Osteoblast (primary cell): ENCODE measurements at regions not wholly inside any gene's neighbourhood (a gene's known extent, or its start where the extent isn't known, plus 50 kb on each side); places are given as distances from the start of the nearest gene placed in this dataset.

Source experiments
- DNase-seq: peaks from one replicate; pipeline ENCODE4 v3.0.0; 2011; ENCODE audit warnings: low spot score, mixed read lengths; ENCODE audit not compliant: insufficient read length; ENCODE audit errors: missing footprints
- H2AFZ ChIP-seq: 2 replicates; pipeline ENCODE4 v1.6.0; 2011; ENCODE audit warnings: mild to moderate bottlenecking, low read length
- H3K27ac ChIP-seq: 2 replicates; pipeline ENCODE4 v1.5.1; 2011; ENCODE audit warnings: mild to moderate bottlenecking, low read depth, low read length, moderate library complexity
- H3K27me3 ChIP-seq: 2 replicates; pipeline ENCODE4 v1.6.0; 2012; ENCODE audit warnings: mild to moderate bottlenecking, control low read depth, inconsistent platforms, low read length, moderate library complexity; ENCODE audit not compliant: insufficient read depth
- H3K36me3 ChIP-seq: 2 replicates; pipeline ENCODE4 v1.5.1; 2011; ENCODE audit warnings: mild to moderate bottlenecking, low read length, control low read depth, moderate library complexity; ENCODE audit not compliant: insufficient read depth
- H3K4me1 ChIP-seq: 2 replicates; pipeline ENCODE4 v1.5.1; 2011; ENCODE audit warnings: mild to moderate bottlenecking, low read length, control low read depth, moderate library complexity; ENCODE audit not compliant: insufficient read depth
- H3K4me2 ChIP-seq: 2 replicates; pipeline ENCODE4 v1.6.0; 2011; ENCODE audit warnings: mild to moderate bottlenecking, low read length; ENCODE audit not compliant: insufficient read depth
- H3K4me3 ChIP-seq: fragments of 200-600 bp; sonication (generic); 3 replicates; pipeline ENCODE4 v1.5.1; 2012; ENCODE audit warnings: mild to moderate bottlenecking, low read length, inconsistent platforms; ENCODE audit not compliant: insufficient read depth
- H3K79me2 ChIP-seq: 2 replicates; pipeline ENCODE4 v1.6.0; 2012; ENCODE audit warnings: mild to moderate bottlenecking, low read length, control low read depth, inconsistent platforms; ENCODE audit not compliant: insufficient read depth
- H3K9me3 ChIP-seq: 2 replicates; pipeline ENCODE4 v1.5.1; 2011; ENCODE audit warnings: low read depth, low read length, control low read depth
- H4K20me1 ChIP-seq: 2 replicates; pipeline ENCODE4 v1.6.0; 2012; ENCODE audit warnings: mild to moderate bottlenecking, low read length, control low read depth; ENCODE audit not compliant: insufficient read depth
- CTCF ChIP-seq: IDR thresholded peaks from 2 replicates; pipeline ENCODE4 v1.5.1; 2011; ENCODE audit warnings: mild to moderate bottlenecking, low read depth, low read length, moderate library complexity; ENCODE audit errors: extremely low read depth

GRCh38 chr12:103205906-103206305 lies 248.4 kb downstream of the ASCL1 start:
- no peaks in the 10 kb centered on the region for H3K36me3 ChIP-seq
- no peak for DNase-seq
- H2AFZ ChIP-seq: no peak overlapping the region
- H3K79me2 ChIP-seq: no peaks in the 10 kb centered on the region
- no peak overlapping the region for H3K4me2 ChIP-seq
- H3K4me3 ChIP-seq: no peak overlapping the region
- no peaks in the 10 kb centered on the region for H3K27me3 ChIP-seq
- H3K27ac ChIP-seq: no peak overlapping the region
- H3K4me1 ChIP-seq: no peaks in the 10 kb centered on the region
- H4K20me1 ChIP-seq: no peaks in the 10 kb centered on the region
- H3K9me3 ChIP-seq: peaks cover 3% of the 10 kb centered on the region
- no peak for TF ChIP-seq CTCF

- no peak overlapping the region for H3K27ac ChIP-seq
Observed at GRCh38 chr12:103207936-103208335, 250.5 kb downstream of the ASCL1 start.

GRCh38 chr12:103241184-103241583 lies 254.6 kb downstream of the C12orf42 start:
- Histone ChIP-seq H3K27ac (no peak overlapping the region), H3K27me3 (no peaks in the 10 kb centered on the region), H3K4me1 (no peaks in the 10 kb centered on the region), H3K79me2 (no peaks in the 10 kb centered on the region), H2AFZ (no peak overlapping the region), H3K4me3 (no peak overlapping the region), H4K20me1 (no peaks in the 10 kb centered on the region), H3K36me3 (no peaks in the 10 kb centered on the region), H3K4me2 (no peak overlapping the region), H3K9me3 (no peaks in the 10 kb centered on the region)
- TF ChIP-seq CTCF: no peak
- DNase-seq: peak; percentile 36

More at GRCh38 chr12:103207936-103208335, 250.5 kb downstream of the ASCL1 start:
- H3K4me2 ChIP-seq: no peak overlapping the region
- H3K79me2 ChIP-seq: no peaks in the 10 kb centered on the region
- no peak overlapping the region for H3K4me3 ChIP-seq
- TF ChIP-seq CTCF: no peak
- peaks cover 3% of the 10 kb centered on the region for H3K9me3 ChIP-seq
- no peak overlapping the region for H2AFZ ChIP-seq
- no peaks in the 10 kb centered on the region for H3K27me3 ChIP-seq
- H3K36me3 ChIP-seq: no peaks in the 10 kb centered on the region
- no peak for DNase-seq
- H4K20me1 ChIP-seq: no peaks in the 10 kb centered on the region
- H3K4me1 ChIP-seq: no peaks in the 10 kb centered on the region

GRCh38 chr12:103244596-103244995 lies 251.2 kb downstream of the C12orf42 start:
- H3K4me2 ChIP-seq: no peak overlapping the region
- no peaks in the 10 kb centered on the region for H3K36me3 ChIP-seq

More at GRCh38 chr12:103244596-103244995, 251.2 kb downstream of the C12orf42 start:
- Histone ChIP-seq H4K20me1 (no peaks in the 10 kb centered on the region), H3K27ac (no peak overlapping the region), H3K27me3 (no peaks in the 10 kb centered on the region), H3K79me2 (no peaks in the 10 kb centered on the region), H3K4me3 (no peak overlapping the region), H3K4me1 (no peaks in the 10 kb centered on the region), H3K9me3 (no peaks in the 10 kb centered on the region), H2AFZ (no peak overlapping the region)
- DNase-seq: no peak
- no peak for TF ChIP-seq CTCF
